ENCODE measurements at regions not wholly inside any gene's neighbourhood (a gene's known extent, or its start where the extent isn't known, plus 50 kb on each side); places are given as distances from the start of the nearest gene placed in this dataset.
"Not testable (repeated sequence)": the region's sequence is repeated elsewhere in the genome, so short reads cannot be mapped to it uniquely, and the experiment has no call there.

- CTCF ChIA-PET = no interaction called here
- POLR2A ChIA-PET = no interaction called here
Measured at GRCh38 chr17:14596224-14596623, 295.3 kb downstream of the HS3ST3B1 start.

GRCh38 chr17:14595656-14596055 is 294.8 kb downstream of the HS3ST3B1 start:
- POLR2A ChIA-PET = no interaction called here
- CTCF ChIA-PET = no interaction called here

- POLR2A ChIA-PET = no interaction called here
- CTCF ChIA-PET = no interaction called here
Measured at GRCh38 chr17:14594690-14595089, 293.8 kb downstream of the HS3ST3B1 start.

- POLR2A ChIA-PET = no interaction called here
- CTCF ChIA-PET = no interaction called here
Measured at GRCh38 chr17:14593956-14594355, 293.1 kb downstream of the HS3ST3B1 start.

GRCh38 chr17:14590459-14591250 is 289.8 kb downstream of the HS3ST3B1 start:
- ChIA-PET CTCF (no interaction called here), POLR2A (no interaction called here)

GRCh38 chr17:14585099-14585498 is 284.2 kb downstream of the HS3ST3B1 start:
- CTCF ChIA-PET = no interaction called here
- POLR2A ChIA-PET = no interaction called here

- POLR2A ChIA-PET = no interaction called here
Measured at GRCh38 chr17:14582996-14583395, 282.1 kb downstream of the HS3ST3B1 start.

GRCh38 chr17:14581186-14581830 is 280.4 kb downstream of the HS3ST3B1 start:
- POLR2A ChIA-PET = no interaction called here
- CTCF ChIA-PET = no interaction called here

More at GRCh38 chr17:14582996-14583395, 282.1 kb downstream of the HS3ST3B1 start:
- CTCF ChIA-PET = no interaction called here

- CTCF ChIA-PET = no interaction called here
Measured at GRCh38 chr17:14580499-14580898, 279.6 kb downstream of the HS3ST3B1 start.

GRCh38 chr17:14579716-14580115 is 278.8 kb downstream of the HS3ST3B1 start:
- CTCF ChIA-PET = no interaction called here
- POLR2A ChIA-PET = no interaction called here

More at GRCh38 chr17:14580499-14580898, 279.6 kb downstream of the HS3ST3B1 start:
- POLR2A ChIA-PET = no interaction called here

GRCh38 chr17:14575471-14575953 is 274.6 kb downstream of the HS3ST3B1 start:
- POLR2A ChIA-PET = no interaction called here
- CTCF ChIA-PET = no interaction called here

- POLR2A ChIA-PET, CTCF ChIA-PET: not testable (repeated sequence)
Measured at GRCh38 chr17:14560325-14560724, 259.4 kb downstream of the HS3ST3B1 start.

GRCh38 chr17:14559264-14560119 is 258.6 kb downstream of the HS3ST3B1 start:
- ChIA-PET POLR2A (no interaction called here), CTCF (no interaction called here)

GRCh38 chr17:14557480-14557879 is 256.6 kb downstream of the HS3ST3B1 start:
- CTCF ChIA-PET = no interaction called here
- POLR2A ChIA-PET = no interaction called here

- CTCF ChIA-PET = no interaction called here
- POLR2A ChIA-PET = no interaction called here
Measured at GRCh38 chr17:14553847-14554246, 253.0 kb downstream of the HS3ST3B1 start.

- POLR2A ChIA-PET = no interaction called here
- CTCF ChIA-PET = no interaction called here
Measured at GRCh38 chr17:14552306-14552705, 251.4 kb downstream of the HS3ST3B1 start.

- POLR2A ChIA-PET = no interaction called here
- CTCF ChIA-PET = no interaction called here
Measured at GRCh38 chr17:14547556-14547955, 246.7 kb downstream of the HS3ST3B1 start.

- ChIA-PET POLR2A (no interaction called here), CTCF (no interaction called here)
Measured at GRCh38 chr17:14547016-14547415, 246.1 kb downstream of the HS3ST3B1 start.

- CTCF ChIA-PET = no interaction called here
- POLR2A ChIA-PET = interaction anchor here (0.6 kb wide), 1 partner anchor 202 kb away, joined by 3 read pairs; no protein-coding TSS in a partner anchor
Measured at GRCh38 chr17:14545156-14545906, 244.4 kb downstream of the HS3ST3B1 start.

GRCh38 chr17:14541714-14542113 is 240.8 kb downstream of the HS3ST3B1 start:
- CTCF ChIA-PET = no interaction called here
- POLR2A ChIA-PET = no interaction called here

Measured in activated CD8-positive, alpha-beta memory T cell treated with anti-CD3 and anti-CD28 coated beads for 36 hours (primary cell).